ENCODE measurements at regions not wholly inside any gene's neighbourhood (a gene's known extent, or its start where the extent isn't known, plus 50 kb on each side); places are given as distances from the start of the nearest gene placed in this dataset.

DNA sequence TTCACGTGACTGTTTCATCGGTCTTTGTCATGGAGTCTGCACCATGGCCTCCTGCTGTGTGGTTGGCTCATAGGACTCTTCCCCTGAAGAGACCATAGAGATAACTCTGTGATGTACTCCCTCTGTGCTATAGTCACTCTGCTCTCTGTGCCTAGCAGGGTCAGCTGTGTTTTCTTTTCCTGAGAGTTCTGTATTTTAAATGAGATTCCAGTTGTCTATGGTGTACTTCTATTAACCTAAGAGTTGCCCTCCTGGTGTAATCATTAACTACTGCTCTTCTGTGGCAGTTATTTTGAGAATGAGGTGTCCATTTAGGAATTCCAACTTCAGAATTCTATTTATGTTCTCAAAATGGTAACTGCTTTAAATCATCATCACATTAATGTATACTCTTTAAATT is 114.5 kb upstream of the ARPP21 start:
- no peak for DNase-seq

- DNase-seq, result no peak
Observed at GRCh38 chr3:35528728-35529127, 110.6 kb upstream of the ARPP21 start.

- no peak for DNase-seq
Observed at GRCh38 chr3:35529337-35529736, 110.0 kb upstream of the ARPP21 start.

- no peak for DNase-seq
Observed at GRCh38 chr3:35537265-35537664, 102.1 kb upstream of the ARPP21 start.

GRCh38 chr3:35544976-35545375 is 94.3 kb upstream of the ARPP21 start:
- no peak for DNase-seq

GRCh38 chr3:35549690-35550089 is 89.6 kb upstream of the ARPP21 start:
- DNase-seq, result no peak

DNA sequence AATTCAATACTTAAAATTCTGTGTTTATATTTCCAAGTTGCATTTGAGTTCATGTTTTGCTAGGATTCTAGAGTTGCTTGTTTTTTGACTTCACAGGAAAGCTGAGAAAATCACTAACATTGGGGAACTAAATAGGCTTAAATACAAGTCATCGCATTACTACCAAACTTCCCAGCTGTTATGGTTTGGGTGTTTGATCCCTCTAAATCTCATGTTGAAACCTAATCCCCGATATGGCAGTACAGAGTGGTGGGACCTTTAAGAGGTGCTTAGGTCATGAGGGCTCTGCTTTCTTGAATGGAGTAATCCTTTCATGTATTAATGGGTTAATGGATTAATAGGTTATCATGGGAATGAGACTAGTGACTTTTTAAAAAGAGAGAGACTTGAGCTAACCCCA is 77.2 kb upstream of the ARPP21 start:
- no peak for DNase-seq

GRCh38 chr3:35565048-35565447 is 74.3 kb upstream of the ARPP21 start:
- DNase-seq, result no peak

Data from MV-4-11 (cell line).